Thyroid gland (tissue), 4 donors: ENCODE measurements at regions not wholly inside any gene's neighbourhood (a gene's known extent, or its start where the extent isn't known, plus 50 kb on each side); places are given as distances from the start of the nearest gene placed in this dataset.

ENCODE experiments used
- CTCF ChIP-seq, 6 experiments: fragments of 200-600 bp in 3 of 6; fragments of 450-650 bp in 3 of 6; sonication (generic) in 3 of 6; IDR thresholded peaks; one replicate each; pipeline ENCODE4 v1.5.1; 2016 to 2019; ENCODE audit warnings: antibody characterized with exemption in 6 of 6, mild to moderate bottlenecking in 2 of 6, inconsistent platforms in 1 of 6, moderate library complexity in 1 of 6
- POLR2A ChIP-seq, 2 donors: fragments of 450-650 bp; IDR thresholded peaks; one replicate each; pipeline ENCODE4 v1.6.1; 2017; ENCODE audit warnings: antibody characterized with exemption in 2 of 2, mild to moderate bottlenecking in 2 of 2, moderate library complexity in 1 of 2

- TF ChIP-seq POLR2A (IDR thresholded peaks at IDR 0.05) (no peak), CTCF (IDR thresholded peaks at IDR 0.05) (no peak)
These were observed 94.1 kb upstream of the RFX8 start for GRCh38 chr2:101568969-101569368.
